Smooth muscle cell of the brain vasculature (primary cell): ENCODE measurements at regions not wholly inside any gene's neighbourhood (a gene's known extent, or its start where the extent isn't known, plus 50 kb on each side); places are given as distances from the start of the nearest gene placed in this dataset.

Experiments used
- DNase-seq: peaks from one replicate; pipeline ENCODE4 v3.0.0-alpha.2; 2012; ENCODE audit warnings: low read depth, low spot score

DNA sequence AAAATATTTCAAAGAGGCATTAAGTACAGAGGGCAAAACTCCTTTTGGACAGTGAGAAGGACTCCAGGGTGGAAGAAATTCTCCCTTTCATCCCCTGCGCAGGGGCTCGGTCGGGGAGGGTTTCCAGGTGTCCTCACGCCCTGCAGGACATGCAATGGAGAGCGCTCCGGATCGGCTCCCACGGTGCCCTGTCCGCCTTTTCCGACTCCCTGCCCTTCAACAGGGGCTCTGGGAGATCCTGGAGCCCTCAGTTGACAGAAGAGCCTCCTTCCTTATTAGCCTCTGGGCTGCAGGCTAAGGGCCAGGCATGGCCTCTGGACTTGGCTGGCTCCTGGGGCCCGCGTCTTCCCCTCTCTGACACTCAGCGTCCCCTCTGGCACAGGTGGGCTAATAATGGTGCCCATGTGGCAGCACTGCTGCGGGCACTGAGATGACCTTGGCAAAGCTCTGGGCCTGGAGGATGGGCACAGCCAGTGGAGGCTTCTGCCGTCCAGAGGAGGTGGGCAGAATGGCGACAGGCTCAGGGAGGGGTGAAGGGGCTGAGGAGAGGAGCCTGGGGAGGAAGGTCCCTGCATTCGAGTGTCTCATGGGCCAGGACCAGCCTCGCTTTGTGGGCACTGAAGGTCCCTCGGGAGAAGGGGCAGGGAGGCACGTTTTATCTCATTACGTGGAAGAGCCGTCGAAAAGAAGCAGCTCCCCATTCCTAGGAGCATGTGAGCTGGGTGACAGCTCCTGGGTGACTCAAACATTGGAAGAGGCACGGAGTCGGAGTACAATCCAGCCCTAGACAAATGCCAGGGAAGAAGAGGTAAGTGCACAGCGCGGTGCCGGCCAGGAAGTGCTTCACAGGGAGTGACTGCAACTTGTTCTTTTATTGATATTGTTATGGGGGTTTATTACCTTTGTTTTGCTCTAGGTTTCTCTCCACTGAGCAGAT is 161.7 kb downstream of the IRF8 start:
- no peak for DNase-seq

DNA sequence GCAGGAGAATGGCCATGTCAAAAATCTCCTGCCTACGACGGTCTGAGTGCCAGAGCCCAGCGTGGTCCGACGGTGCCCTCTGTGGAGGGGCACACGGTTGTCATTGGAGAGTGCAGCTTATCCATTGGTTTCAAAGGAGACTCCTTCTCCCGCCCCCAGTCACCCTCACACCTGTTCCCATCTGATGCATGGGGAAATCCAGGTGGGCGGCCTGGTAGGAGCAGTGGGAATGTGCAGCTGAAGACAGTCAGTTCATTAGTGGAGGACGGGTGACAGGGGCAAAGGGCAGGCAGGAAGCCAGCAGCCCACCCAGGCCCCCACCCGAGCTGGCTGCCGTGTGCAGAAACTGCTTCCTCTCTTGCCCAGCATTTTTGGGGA is 162.3 kb downstream of the IRF8 start:
- DNase-seq = no peak

DNA sequence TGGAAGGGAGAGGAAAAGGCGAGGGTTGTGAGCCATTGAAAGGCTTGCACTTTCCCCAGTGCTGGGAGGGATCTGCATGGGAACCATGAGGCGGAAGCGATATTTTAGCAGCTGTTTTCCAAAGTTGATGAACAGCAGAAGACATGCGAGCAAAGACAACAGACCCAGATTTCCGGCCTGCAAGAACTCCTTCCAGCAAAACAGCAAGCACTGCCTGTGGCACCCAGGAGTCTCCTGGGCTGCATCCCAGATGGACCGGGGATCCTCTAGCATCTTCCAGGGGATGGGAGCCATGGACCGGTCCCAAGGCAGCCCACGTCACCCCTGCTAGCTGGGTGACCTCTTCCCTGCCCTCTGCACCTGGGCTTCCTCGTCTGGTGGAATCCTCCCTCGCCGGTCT is 162.8 kb downstream of the IRF8 start:
- no peak for DNase-seq

DNA sequence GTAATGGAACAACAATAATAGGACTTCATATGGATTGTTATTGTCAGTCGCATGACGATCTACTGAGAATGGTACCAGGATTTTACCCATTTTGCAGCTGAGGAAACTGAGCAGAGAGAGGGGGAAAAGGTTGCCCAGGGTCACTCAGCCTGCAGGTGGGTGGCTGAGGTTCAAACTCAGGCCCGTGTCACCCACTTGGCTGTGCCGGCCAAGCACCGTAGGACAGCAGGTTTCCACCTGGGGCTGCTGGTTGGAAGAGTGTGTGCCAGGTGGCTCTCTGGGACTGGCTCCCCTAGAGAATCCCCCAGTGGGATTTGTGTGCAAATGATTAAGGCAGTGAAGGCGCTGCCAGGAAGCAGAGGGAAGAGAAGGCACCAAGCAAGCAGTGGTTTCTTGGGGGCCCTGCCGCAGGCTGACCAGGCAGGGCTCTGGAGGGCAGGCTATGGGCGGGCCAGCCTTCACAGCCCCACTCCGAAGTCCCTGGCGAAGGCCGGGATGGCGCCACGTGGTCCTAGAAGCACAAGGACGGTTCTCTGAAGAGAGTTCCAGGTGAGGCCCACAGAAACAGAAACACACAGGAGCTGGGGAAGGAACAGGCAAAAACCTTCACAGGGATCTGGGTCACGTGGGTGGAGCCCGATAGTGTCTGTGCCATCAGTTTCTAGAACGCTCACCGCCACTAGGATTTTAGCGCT is 163.5 kb downstream of the IRF8 start:
- DNase-seq = no peak

DNA sequence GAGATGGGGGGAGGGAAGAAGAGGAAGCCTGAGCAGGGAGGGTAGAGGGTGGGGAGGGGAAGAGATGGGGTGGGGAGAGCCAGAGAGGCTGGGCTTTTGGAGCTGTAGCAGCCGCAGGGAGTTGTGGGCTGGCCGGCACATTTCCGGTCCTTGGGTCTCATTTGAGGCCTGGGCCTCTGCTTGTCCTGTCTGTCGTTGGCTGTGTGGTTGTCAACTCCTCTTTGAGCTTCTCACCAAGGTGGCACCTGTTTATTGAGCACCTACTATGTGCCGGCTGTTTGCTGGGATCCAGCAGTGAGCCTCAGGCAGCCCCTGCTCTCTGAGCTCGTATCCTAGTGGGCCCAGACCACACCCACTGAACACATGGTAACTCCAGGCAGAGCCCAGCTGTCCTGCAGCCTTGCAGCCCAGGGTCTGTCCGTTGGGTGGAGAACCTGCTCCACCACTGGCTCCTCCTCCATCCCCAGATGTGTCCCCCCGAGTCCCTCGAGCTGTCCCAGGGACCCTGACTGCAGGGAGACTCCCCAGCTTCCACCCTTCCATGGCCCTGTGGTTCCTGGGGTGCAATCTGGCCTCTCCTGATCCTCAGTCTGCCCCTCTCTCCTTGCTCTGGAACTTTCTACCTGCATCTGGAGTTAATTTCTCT is 164.9 kb downstream of the IRF8 start:
- DNase-seq = no peak

DNA sequence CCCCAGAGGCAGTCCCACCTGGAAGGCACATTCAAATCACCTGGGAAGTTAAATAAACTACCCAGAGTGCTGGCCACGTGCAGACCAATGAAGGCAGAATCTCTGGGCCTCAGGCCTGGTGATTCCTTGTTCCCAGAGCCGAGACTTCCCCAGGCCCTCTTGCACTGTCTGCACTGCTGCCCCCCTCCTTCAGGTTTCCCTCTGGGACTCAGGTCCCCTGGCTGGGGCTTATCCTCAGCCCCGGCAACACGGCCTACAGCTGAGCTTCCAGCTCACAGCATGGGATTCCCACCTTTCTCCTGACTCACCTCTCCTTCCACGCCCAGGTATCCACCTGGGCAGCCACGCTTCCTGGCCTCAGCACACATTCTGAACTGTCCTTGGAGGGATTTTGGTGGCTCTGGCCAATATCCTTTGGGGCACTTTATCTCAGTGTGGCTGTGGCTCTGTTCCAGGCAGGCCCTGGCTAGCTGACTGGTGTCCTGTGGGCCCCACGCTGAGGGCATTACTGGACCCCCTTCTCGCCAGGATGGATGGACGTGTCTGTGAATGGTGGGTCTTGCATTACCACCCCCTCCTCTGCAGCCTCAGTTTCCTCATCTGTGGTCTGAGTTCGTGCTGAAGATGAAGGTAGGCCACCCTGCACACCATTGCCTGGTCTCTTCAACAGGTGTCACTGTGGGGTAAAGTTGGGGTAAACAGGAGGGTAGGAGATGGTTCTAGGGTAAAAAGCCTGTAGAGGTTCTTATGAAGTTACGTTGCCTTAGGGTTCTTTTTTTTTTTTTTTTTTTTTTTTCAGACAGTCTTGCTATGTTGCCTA is 165.7 kb downstream of the IRF8 start:
- no peak for DNase-seq

DNA sequence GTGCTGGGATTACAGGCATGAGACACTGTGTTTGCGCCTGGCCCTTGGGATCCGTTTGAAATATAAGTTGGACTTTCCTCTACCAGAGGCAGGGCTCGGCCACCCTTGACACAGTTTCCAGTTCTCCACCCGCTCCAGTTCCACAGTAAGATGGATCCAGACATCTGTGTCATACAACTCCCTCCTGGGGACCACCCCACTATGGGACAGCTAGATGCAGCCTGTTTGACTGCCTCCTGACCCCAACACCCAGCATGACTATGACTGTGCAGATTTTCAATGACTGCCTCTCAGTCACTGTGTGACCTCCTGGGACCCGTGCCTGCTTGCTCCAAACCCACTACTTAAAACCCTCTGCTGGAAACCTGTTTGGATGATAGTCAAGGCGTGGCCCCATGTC is 166.7 kb downstream of the IRF8 start:
- no peak for DNase-seq

DNA sequence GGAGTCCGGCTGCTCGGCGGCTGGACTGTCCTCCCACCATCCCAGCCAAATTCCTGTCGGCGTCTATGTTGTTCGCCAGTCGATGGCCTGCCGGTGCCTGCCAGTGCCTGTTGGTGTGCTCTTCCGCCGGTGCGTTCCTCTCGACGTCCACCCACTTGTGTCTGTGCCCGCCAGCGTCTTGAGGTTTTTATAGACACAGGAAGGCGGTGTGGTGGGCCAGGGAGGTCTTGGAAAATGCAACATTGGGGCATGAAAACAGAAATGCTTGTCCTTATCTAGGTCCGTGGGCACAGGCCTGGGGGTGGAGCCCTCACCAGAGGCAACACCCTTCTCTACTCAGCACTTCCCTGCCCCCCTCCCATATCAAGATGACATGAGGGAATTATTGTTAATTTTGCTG is 167.8 kb downstream of the IRF8 start:
- DNase-seq = no peak

DNA sequence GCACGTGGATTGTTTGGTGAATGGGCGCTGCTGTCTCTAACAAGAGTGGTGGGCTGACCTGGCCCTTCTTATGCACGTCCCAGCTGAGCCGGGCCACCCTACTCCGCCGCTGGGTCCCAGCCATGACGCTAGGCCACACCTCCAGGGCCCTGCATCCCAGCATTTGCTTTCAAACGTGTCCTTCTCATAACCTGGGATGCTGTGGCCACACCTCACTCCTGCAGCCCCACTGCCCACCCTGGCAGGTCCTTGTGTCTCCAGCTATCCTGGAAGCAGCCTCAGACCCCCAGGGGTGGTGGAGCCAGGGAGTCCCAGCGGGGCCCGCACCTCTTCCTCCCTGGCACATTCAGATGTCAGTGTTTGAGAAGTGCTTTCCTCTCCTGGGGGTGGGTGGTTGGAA is 168.6 kb downstream of the IRF8 start:
- DNase-seq = no peak

DNA sequence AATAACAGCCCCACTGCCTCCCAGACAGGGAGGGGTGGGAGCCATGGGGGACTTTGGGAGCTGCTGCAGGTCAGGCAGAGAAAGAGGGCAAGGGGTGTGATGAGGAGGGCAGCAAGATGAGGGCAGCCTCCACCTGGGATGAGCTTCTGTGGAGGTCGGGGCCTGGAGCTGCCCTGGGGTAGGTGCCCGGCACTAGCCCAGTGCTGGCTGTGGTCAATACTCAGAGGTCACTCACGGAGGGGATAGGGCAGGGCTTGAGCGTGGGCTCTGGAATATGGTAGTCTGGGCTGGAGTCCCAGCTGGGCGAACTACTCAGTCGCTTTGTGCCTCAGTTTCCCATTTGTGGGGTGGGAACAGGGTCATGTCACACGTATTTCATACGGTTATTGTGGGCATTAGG is 169.0 kb downstream of the IRF8 start:
- no peak for DNase-seq

DNA sequence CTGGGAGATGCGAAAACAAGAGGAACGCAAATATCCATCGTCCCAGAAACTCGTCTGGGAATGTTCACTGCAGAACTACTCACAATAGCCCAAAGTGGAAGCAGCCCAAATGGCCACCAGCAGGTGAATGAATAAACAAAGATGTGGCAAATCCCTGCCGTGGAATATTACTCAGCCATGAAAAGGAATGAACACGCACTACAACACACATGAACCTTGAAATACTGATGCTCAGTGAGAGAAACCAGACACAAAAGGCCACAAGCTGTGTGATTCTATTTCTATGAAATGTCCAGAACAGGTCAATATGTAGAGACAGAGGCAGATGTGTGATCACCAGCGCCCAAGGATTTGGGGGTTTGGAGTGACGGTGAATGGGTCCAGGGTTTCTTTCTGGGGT is 169.8 kb downstream of the IRF8 start:
- no peak for DNase-seq

DNA sequence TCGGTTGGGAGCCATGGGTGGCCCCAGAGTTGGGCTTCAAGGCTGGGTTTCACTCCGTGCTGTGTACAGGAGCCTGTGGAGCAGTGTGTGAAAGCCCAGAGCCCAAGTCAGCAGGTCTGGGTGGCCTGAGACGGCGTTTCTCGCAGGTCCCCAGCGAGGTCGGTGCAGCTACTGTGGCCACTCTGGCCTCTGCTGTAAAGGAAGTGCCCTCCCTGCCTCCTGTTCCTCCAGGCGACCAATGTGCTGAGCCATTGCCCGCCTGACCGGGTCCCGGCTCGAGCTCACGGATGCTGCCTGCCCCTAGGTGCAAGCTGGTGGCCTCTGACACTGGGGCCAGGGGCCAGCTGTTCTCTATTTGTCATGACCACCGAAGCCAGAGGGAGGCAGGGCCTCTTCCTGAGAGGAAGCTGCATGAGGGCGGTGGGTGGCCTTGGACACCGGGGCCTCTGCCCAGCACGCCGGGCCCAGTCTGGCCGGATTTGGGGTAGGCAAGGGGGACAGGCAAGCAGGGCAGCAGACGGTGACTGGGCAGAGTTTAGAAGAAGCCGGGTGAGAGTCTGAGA is 170.9 kb downstream of the IRF8 start:
- no peak for DNase-seq

DNA sequence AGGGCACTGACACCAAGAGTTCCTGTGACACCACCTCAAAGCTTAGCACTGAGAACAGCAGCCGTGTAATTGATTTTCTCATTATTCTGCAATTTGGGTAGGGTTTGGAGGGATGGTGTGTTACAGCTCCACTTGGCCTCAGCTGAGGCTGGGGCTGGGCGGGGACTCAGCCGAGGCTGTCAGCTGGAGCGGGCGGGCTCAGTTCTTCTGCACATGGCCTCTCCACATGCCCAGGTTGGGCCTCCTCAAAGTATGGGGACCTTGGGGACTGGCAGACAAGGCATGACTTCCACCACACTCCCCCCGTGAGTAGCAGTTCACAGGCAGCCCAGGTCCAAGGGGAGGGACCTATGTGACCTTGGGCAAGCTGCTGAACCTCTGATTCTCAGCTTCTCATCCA is 171.5 kb downstream of the IRF8 start:
- no peak for DNase-seq

DNA sequence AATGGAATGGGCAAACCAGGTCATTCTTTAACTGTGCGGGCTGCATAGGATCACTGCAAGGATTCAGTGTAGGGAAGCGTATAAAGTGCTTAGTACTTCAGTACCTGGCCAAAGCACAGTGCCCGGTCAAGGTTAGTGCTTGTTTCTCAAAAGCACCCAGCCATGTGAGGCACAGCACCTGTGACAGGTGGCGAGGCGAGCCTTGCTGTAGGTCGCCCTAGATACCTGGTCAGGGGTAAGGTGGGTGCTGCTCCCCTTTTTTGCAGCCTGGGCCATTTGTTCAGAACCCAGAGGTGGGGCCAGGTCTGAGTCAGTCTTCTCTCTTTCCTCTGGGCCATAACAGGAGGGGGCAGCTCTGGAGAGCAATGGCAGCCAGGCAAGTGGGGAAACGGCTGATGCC is 172.0 kb downstream of the IRF8 start:
- DNase-seq = no peak

DNA sequence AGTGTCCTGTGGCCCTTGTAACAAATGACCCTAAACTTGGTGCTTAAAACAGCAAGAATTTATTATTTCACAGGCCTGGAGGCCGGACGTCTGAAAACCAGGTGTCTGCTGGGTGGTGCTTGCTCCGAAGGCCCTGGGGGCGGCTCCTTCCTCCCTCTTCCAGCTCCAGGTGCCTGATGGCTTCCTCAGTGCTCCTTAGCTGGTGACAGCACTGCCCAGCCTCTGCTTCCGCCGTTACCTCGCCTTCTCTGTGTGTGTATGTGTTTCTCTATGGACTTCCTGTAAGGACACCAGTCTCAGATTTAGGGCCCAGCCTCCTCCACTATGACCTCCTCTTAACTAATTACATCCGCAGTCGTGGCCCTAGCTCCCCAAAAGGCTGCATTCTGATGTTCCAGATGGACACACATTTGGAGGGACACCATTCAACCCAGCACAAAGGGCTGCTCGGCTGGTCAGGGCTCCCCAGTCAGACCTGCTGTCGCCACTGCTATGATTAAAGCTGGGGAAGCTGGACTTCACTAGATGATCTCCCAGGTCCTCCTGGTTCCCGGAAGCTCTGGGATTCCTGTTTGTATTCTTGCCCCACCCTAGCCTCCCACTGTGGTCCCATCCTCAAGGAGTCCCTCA is 172.8 kb downstream of the IRF8 start:
- DNase-seq = no peak

DNA sequence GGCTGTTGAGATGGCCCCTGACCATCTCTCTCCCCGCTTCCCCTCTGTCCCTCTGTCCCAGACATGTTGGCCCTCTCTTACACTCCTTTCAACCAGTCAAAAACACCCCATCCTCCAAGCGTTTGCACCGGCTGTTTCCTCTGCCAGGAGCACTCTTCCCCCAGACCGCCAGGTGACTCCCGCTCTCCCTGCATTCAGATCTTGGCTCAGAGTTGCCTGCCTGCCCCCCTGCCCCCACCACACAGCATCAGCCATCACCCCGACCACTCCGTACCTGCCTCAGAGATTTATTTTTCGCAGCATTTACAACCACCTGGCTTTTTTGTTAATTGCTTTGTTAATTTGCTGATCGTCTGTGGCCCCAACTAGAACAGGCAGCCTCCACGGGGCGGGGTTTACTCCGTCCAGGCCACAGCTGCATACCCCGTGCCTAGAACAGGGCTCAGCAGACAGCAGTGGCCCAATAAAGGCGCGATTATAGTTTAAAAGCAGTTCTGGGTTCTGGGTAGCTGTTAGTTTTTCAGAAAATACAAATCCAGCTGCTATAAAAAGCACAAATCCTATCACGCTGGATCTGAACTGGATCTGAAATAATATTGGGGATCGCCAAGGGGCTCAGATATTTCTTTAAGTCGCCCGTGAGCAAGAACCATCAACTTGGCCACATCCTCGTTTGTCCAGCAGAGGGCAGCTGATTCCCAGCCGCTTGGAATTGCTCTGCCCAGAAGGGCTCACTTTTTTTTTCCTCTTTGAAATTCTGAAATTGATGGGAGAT is 173.6 kb downstream of the IRF8 start:
- peak; percentile 40 for DNase-seq

DNA sequence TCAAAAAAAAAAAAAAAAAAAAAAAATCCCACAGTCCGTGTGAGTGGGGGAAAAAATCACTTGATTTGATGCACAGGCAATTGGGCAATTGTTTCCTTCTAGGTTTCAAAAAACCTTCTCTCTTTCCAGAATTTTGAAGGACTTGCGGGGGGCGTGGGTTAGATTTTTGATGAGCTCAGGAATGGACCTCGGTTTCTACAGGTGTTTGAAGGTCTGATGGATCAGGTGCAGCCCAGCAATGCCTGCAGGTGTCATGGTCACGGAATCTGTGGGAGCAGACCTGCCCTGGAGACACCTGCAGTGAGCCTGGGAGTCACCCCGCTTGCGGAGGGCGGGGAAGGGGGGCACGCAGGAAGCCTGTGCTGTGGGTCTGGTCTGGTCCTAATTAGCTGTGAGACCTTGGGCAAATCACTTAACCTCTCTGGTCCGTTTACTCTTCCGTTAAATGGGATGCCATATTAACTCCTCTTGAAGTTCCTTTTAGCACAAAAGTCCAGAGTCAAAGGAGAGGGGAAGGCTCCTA is 174.2 kb downstream of the IRF8 start:
- no peak for DNase-seq

DNA sequence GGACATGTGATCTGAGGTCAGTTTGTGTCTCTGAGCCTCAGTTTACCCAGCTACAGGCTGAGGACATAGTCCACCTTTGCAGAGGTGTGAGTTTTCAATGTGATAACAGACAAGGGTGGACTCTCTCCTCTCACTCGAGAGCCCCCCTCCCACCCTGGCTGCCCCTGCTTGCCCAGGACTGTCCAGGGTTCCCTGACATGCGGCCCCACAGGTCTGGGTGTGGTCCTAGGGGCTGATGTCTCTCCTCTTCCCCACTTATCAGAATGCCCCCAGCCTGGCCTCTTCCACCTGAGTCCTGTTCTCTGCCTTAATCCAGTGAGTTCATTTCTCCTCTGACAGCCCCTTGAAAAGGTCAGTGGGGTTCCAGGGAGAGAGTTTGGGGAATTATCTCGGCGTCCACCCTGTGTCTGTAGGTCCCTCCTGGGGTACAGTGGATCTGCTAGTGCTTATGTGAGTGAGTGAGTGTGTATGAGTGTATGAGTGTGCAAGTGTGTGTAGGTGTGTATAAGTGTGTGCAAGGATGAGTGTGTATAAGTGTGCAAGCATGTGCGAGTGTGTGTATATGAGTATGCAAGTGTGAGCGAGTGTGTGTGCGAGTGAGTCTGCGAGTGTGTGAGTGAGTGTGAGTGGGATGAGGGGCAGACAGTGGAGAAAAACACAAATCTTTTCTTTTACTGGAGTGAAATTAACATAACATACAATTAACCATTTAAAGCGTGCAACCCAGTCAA is 175.0 kb downstream of the IRF8 start:
- no peak for DNase-seq
